Transverse colon (tissue), 4 donors: ENCODE measurements at regions not wholly inside any gene's neighbourhood (a gene's known extent, or its start where the extent isn't known, plus 50 kb on each side); places are given as distances from the start of the nearest gene placed in this dataset.

Experiments used
- POLR2A ChIP-seq: fragments of 450-650 bp; IDR thresholded peaks from one replicate; pipeline ENCODE4 v1.6.1; 2016; ENCODE audit warnings: antibody characterized with exemption, mild to moderate bottlenecking, moderate library complexity
- POLR2AphosphoS5 ChIP-seq, 3 donors: sonication (generic); formaldehyde crosslinking; IDR thresholded peaks; one replicate each; pipeline ENCODE4 v1.6.1; 2016; ENCODE audit warnings: antibody characterized with exemption in 3 of 3
- TF ChIP-seq, protein P1 (sequence below), 5 experiments: fragments of 200-600 bp in 3 of 5; fragments of 450-650 bp in 2 of 5; sonication (generic) in 3 of 5; IDR thresholded peaks; 1 replicate in 2 of 5; 2 replicates in 3 of 5; pipeline ENCODE4 v1.5.1; 2016 to 2017; ENCODE audit warnings: antibody characterized with exemption in 5 of 5, inconsistent platforms in 3 of 5, mild to moderate bottlenecking in 2 of 5, moderate library complexity in 1 of 5

DNA sequence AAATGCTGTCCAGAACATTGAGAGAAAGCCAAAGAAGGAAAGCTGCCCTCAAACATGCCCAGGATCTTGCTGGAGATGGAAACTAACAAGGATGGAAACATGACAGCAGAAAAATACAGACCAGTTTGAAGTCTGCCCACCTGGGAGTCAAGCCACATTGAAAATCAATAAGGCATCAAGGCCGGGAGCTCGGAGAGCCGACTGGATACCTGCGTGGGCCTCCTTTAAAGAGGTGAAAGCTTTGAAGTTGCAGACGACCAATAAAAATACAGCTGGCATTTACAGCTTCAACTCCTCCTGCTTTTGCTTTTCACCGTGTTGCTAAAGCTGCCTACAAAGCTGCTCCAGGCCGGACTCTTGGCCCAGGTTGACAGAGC, 279.7 kb downstream of the SRBD1 start:
- TF ChIP-seq POLR2A: no peak
- no peak for TF ChIP-seq POLR2AphosphoS5 (IDR thresholded peaks at IDR 0.05)
- TF ChIP-seq, protein P1, sequence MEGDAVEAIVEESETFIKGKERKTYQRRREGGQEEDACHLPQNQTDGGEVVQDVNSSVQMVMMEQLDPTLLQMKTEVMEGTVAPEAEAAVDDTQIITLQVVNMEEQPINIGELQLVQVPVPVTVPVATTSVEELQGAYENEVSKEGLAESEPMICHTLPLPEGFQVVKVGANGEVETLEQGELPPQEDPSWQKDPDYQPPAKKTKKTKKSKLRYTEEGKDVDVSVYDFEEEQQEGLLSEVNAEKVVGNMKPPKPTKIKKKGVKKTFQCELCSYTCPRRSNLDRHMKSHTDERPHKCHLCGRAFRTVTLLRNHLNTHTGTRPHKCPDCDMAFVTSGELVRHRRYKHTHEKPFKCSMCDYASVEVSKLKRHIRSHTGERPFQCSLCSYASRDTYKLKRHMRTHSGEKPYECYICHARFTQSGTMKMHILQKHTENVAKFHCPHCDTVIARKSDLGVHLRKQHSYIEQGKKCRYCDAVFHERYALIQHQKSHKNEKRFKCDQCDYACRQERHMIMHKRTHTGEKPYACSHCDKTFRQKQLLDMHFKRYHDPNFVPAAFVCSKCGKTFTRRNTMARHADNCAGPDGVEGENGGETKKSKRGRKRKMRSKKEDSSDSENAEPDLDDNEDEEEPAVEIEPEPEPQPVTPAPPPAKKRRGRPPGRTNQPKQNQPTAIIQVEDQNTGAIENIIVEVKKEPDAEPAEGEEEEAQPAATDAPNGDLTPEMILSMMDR (IDR thresholded peaks at IDR 0.05): no peak
